ENCODE measurements at regions not wholly inside any gene's neighbourhood (a gene's known extent, or its start where the extent isn't known, plus 50 kb on each side); places are given as distances from the start of the nearest gene placed in this dataset.
"Not testable (repeated sequence)": the region's sequence is repeated elsewhere in the genome, so short reads cannot be mapped to it uniquely, and the experiment has no call there.

- DNase-seq (ENCODE audit: low read depth), result no peak
Observed at GRCh38 chr11:109937968-109938367, 155.2 kb upstream of the ZC3H12C start.

GRCh38 chr11:109939166-109939810, 153.9 kb upstream of the ZC3H12C start:
- no peak for DNase-seq (ENCODE audit: low read depth)

- no peak for DNase-seq (ENCODE audit: low read depth)
Observed at GRCh38 chr11:109940816-109941215, 152.4 kb upstream of the ZC3H12C start.

- no peak for DNase-seq (ENCODE audit: low read depth)
Observed at GRCh38 chr11:109945626-109946321, 147.4 kb upstream of the ZC3H12C start.

- DNase-seq (ENCODE audit: low read depth), result peak; percentile 44
Observed at GRCh38 chr11:109946322-109946846, 146.8 kb upstream of the ZC3H12C start.

GRCh38 chr11:109954534-109954933, 138.7 kb upstream of the ZC3H12C start:
- DNase-seq (ENCODE audit: low read depth), result no peak

GRCh38 chr11:109956124-109956793, 136.9 kb upstream of the ZC3H12C start:
- DNase-seq (ENCODE audit: low read depth), result no peak

GRCh38 chr11:109957000-109957399, 136.2 kb upstream of the ZC3H12C start:
- no peak for DNase-seq (ENCODE audit: low read depth)

GRCh38 chr11:109957601-109958000, 135.6 kb upstream of the ZC3H12C start:
- DNase-seq (ENCODE audit: low read depth), result no peak

- no peak for DNase-seq (ENCODE audit: low read depth)
Observed at GRCh38 chr11:109958131-109958820, 134.9 kb upstream of the ZC3H12C start.

- no peak for DNase-seq (ENCODE audit: low read depth)
Observed at GRCh38 chr11:109958821-109959166, 134.4 kb upstream of the ZC3H12C start.

- DNase-seq (ENCODE audit: low read depth), result no peak
Observed at GRCh38 chr11:109960831-109961230, 132.4 kb upstream of the ZC3H12C start.

GRCh38 chr11:109961261-109961660, 131.9 kb upstream of the ZC3H12C start:
- DNase-seq (ENCODE audit: low read depth), result no peak

- DNase-seq (ENCODE audit: low read depth), result no peak
Observed at GRCh38 chr11:109963101-109963500, 130.1 kb upstream of the ZC3H12C start.

GRCh38 chr11:109964487-109964886, 128.7 kb upstream of the ZC3H12C start:
- DNase-seq (ENCODE audit: low read depth), result no peak

- not testable (repeated sequence) for DNase-seq (ENCODE audit: low read depth)
Observed at GRCh38 chr11:109965445-109965844, 127.7 kb upstream of the ZC3H12C start.

GRCh38 chr11:109965926-109966325, 127.3 kb upstream of the ZC3H12C start:
- not testable (repeated sequence) for DNase-seq (ENCODE audit: low read depth)

GRCh38 chr11:109967136-109967535, 126.1 kb upstream of the ZC3H12C start:
- not testable (repeated sequence) for DNase-seq (ENCODE audit: low read depth)

- DNase-seq (ENCODE audit: low read depth), result no peak
Observed at GRCh38 chr11:109968299-109968698, 124.9 kb upstream of the ZC3H12C start.

GRCh38 chr11:109968781-109969180, 124.4 kb upstream of the ZC3H12C start:
- DNase-seq (ENCODE audit: low read depth), result no peak

- DNase-seq (ENCODE audit: low read depth), result no peak
Observed at GRCh38 chr11:109970516-109971183, 122.5 kb upstream of the ZC3H12C start.

- no peak for DNase-seq (ENCODE audit: low read depth)
Observed at GRCh38 chr11:109971184-109971523, 122.0 kb upstream of the ZC3H12C start.
